NCI-H1105 treated with DMSO at 0.1 percent for 48 hours (cell line): ENCODE measurements at regions not wholly inside any gene's neighbourhood (a gene's known extent, or its start where the extent isn't known, plus 50 kb on each side); places are given as distances from the start of the nearest gene placed in this dataset.

ENCODE experiments used
- DNase-seq: peaks from one replicate; lab custom pipeline; 2025; lab: John Stamatoyannopoulos, UW

DNA sequence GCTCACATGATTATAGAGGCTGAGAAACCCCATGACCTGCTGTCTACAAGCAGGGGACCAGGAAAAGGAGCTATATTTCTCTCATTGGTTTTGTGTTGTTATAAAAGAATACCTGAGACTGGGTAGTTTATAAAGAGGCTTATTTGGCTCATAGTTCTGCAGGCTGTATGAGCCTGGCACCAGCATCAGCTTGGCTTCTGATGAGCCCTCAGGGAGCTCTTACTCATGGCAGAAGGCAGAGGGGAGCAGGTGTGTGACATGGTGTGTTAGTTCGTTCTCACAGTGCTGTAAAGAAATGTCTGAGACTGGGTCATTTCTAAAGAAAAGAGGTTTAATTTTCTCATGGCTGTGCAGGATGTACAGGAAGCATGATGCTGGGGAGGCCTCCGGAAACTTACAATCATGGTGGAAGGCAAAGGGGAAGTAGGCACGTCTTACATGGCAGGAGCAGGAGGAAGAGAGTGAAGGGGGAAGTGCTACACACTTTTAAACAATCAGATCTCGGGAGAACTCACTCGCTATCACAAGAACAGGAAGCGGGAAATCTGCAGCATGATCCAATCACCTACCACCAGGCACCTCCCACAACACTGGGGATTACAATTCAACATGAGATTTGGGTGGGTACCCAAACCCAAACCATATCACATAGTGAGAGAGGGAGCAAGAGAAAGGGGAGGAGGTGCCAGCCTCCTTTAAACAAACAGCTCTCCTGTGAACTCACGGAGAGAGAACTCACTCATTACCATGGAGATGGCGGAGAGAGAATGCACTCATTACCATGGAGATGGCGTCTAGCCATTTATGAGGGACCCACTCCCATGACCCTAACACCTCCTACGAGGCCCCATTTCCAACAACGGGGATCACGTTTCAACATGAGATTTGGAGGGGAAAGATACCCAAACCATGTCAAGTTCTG is 133.4 kb downstream of the JCAD start:
- DNase-seq, result no peak

GRCh38 chr10:29924436-29924835 is 134.9 kb downstream of the JCAD start:
- DNase-seq, result no peak

DNA sequence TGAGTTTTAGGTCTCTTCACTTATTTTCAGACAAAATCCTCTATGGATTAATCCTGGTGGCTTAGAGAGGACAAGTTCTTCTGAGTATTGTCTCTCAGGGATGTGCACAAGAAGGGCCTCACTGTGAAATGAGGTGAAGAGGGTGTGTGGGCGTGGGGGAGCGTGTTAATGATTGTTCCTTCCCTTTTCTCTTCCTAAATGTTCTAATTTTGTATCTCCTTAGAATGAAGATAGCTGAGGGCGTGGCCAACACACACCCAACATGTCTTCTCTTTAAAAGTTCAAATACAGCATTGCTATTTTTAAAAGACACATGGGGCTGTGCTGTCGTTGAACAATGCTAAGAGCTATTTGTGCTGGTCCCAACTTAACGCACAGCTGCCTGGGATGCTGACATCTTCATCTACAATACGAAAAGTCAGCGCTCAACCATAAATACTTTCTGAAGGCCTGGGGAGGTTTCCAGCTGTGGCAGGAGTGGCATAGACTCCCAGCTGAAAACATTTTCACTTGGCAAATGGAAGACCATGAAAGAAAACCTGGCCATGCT is 135.9 kb downstream of the JCAD start:
- DNase-seq, result no peak

DNA sequence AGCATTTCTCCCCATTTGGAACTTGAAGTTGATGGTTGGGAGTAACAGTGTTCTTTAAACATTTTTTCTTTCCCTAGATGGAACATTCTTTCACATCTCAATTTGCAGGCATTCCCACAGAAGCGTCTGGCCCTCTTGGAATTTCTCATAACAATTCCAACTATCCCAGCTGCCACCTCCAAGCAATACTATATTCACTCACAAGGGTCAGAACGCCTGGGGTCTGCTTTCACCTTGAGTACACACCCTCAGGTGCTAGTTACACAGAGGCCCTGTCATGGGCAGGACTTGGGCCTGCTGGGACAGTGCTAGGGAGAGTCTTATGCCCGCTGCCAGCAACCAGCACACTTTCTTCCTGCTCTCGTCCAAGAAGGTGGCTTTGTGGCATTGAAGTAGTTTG is 136.5 kb downstream of the JCAD start:
- DNase-seq, result no peak

DNA sequence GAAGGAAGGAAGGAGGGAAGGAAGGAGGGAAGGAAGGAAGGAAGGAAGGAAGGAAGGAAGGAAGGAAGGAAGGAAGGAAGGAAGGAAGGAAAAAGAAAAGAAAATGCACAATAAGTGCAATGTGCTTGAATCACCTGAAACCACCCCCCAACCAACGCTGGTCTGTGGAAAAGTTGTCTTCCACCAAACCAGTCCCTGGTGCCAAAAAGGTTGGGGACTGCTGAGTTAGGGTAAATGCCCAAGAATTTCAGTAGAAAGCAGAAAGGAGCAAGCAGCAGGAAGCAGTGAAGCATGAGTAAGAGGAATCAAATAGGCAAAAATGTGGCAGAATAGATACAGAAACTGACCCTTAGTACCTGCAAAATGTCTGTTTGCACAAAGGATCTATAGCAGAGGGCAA is 137.2 kb downstream of the JCAD start:
- no peak for DNase-seq

DNA sequence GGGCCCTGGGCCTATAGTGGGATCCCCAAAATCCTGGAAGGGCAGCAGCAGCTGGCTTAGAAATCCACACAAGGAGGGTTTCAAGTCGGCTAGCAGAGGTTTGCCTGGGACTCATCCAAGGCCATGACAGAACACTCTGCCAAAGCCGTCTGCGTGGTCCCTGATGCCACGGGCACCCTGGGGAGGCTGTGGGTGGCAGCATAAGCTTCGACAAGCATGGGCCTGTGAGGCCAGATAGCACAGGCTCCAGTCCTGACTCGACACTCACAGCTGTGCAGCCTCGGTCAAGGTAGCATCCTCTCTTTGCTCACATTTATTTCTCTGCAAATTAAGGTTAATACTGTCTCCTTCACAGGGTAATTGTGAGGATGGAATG is 138.3 kb downstream of the JCAD start:
- DNase-seq, result no peak

DNA sequence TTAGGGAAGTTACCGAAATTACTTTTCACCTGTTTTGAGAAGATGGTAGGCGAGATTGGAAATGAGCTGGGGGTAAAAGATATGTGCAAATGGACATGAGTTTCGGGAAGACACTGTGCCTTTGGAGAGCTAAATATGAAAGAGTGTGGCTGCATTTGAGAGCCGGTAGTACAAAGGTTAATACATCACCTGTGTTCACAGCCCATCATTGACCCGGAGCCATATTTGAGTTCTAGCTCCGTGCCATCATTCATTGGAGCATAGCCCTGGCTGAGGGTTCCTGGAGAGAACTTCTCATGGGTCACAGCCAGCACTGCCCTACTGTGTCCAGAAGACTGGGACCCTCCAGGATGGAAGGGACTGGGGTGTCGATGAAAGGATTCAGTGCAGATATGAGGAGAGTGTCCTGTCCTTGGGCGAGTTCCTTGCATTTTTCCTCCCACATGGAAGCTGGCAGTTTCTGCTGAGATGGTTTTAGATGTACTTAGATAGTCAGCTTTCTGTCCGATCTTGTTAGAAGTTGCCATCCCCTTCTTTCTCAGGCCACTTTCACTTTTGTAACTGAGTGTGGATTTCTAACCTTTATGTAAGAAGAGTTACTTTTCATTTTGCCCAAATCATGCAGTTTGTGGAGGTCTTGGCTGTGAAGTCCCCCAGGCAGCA is 138.8 kb downstream of the JCAD start:
- DNase-seq, result no peak

- no peak for DNase-seq
These were observed 140.6 kb downstream of the JCAD start for GRCh38 chr10:29918623-29919400.

DNA sequence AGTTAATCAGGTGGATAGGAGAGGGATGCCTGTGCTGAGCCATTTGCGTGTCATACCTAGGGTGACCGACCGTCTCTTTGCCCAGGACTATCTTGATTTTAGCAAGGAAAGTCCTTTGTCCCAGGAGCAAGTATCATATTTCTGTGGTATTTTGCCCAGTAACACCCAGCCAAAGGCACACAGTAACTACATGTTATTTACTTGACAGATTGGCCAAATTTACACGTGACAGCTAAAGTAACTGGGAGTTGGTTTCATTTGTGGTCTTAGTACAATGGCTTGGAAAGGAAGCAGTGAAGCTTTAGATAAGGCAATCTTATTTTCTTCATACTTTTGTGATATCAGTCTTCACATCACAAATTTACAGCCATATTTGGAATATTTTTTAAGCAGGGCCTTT is 142.1 kb downstream of the JCAD start:
- DNase-seq, result no peak

- no peak for DNase-seq
These were observed 142.7 kb downstream of the JCAD start for GRCh38 chr10:29916669-29917068.

GRCh38 chr10:29914986-29915785 is 144.2 kb downstream of the JCAD start:
- DNase-seq, result no peak

DNA sequence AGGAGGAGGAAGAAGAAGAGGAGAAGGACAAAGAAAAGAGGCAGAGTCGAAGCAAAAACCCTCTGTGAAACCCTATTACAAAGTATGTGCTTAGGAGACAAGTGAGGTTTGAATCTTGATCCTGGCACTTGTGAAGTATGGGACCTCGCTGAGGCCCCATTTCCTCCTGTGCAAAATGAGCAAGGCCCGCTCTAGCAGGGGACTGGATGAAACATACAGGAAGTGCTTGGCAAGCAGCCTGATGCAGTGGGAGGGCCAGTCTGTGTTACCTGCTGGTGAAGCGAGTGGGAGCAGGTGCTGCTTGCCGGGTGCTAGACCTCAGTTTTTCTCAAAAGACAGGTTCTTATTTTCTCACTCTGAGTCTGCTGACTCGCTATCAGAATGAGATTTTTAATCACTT is 150.4 kb downstream of the JCAD start:
- no peak for DNase-seq

GRCh38 chr10:29900865-29901264 is 158.5 kb downstream of the JCAD start:
- no peak for DNase-seq

DNA sequence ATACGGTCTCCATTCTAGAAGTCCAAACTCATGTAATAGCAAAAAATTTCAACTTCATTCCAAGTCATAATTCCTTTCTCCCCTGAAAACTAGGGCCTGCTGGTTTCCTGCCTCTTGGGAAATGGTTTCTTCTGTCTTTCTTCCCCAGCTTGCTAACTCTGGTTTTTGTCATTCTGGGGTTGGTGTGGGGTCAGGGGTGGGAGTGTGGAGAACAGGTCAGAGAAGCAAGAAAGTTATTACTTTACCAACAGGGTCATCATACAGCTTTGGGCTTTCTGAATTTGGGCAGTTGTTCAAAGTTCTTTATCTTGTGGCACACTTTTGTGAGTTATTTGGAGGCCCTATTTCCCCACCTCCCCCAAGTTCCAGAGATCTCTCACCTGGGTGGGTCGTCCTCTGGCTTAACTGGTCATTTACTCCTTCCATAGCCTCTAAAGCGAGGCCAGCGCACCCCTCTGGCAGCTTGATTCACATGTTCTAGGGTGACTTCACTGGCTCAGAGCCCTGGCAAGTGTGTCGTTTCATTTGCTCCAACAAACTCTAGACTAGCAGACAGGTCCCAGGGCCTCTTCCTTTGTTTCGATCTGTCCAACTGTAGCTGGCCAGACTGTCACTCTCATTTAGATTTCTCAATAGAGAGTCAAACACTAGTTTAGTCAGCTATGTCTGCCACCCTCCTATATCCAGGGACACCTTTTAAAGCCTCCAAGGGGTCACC is 161.2 kb downstream of the JCAD start:
- DNase-seq, result no peak

GRCh38 chr10:29897430-29897829 is 162.0 kb downstream of the JCAD start:
- no peak for DNase-seq

- no peak for DNase-seq
These were observed 163.3 kb downstream of the JCAD start for GRCh38 chr10:29896053-29896452.

DNA sequence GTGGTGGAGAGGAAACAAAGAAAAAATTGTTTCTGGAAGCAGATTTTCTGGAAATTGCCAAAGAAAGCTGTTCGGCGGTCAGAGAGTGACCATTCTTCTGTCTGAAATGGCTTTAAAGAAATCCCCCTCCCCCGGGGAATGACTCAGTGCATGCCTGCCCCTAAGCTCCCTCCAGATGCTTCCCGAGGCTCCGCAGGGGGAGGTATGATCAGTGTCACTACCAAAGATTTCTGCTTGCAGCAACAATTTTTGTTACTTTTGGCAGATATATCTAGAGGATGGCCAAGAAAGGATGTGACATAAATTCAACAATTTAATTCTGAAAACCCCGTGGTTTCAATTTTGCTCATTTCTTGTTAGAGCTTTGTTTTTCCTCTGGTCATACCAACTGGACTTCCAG is 163.9 kb downstream of the JCAD start:
- no peak for DNase-seq

- DNase-seq, result no peak
These were observed 171.1 kb downstream of the JCAD start for GRCh38 chr10:29888321-29888720.

DNA sequence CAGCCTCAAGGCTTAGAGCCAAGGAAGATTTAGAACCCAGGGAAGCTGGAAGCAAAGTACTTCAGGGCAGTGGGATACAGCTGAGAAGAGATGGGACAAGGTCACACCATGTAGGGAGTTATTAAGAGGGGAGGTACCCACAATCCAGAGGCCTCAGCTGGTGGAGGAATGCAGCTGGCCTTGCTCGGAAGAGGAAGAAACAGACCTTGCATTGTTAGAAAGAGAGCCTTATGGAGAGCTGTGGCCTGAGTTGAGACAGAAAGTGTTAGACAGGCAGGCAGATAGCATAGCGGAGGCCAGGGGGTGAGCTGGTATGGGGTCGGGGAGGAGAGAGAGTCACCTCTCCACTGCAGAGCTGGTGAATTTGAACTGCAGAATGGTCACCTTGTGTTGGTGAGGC is 173.1 kb downstream of the JCAD start:
- DNase-seq, result no peak

DNA sequence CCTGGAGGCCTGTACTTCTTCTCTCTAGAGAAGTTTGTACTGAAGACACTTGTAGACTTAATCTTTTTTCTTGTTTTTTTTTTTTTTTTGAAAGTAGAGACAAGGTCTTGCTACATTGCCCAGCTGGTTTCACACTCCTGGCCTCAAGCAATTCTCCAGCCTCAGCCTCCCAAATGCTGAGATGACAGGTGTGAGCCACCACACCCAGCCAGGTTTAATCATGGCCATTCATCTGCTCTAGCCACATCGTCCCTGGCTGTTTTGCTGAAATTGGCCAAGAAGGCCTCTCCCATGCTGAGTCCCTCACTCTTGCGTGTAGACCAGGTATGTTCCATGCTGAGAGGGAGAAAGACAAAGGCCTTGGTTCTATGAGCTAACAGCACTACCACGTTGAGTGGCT is 176.2 kb downstream of the JCAD start:
- no peak for DNase-seq

GRCh38 chr10:29882766-29883165 is 176.6 kb downstream of the JCAD start:
- no peak for DNase-seq
